Activated CD4-positive, alpha-beta memory T cell treated with anti-CD3 and anti-CD28 coated beads for 36 hours (primary cell): ENCODE measurements at regions not wholly inside any gene's neighbourhood (a gene's known extent, or its start where the extent isn't known, plus 50 kb on each side); places are given as distances from the start of the nearest gene placed in this dataset.

ENCODE experiments used
- CTCF ChIA-PET: fragments of 350-600 bp; sonication (Branson Sonifier 250); formaldehyde crosslinking; loops from one replicate; lab custom pipeline; 2021; ENCODE audit warnings: antibody characterized with exemption, inconsistent platforms; lab: Charles Lee
- POLR2A ChIA-PET: fragments of 350-600 bp; sonication (Branson Sonifier 250); formaldehyde crosslinking; loops from one replicate; lab custom pipeline; 2021; ENCODE audit warnings: antibody characterized with exemption; lab: Charles Lee
- DNase-seq: peaks from one replicate; pipeline ENCODE4 v3.0.0-alpha.2; 2020
- H3K27ac Mint-ChIP-seq: one replicate; pipeline ENCODE4 v1.8.0; 2021; ENCODE audit warnings: mixed read lengths
- H3K27me3 Mint-ChIP-seq: one replicate; pipeline ENCODE4 v1.8.0; 2021; ENCODE audit warnings: mixed read lengths
- H3K36me3 Mint-ChIP-seq: one replicate; pipeline ENCODE4 v1.8.0; 2021; ENCODE audit warnings: mixed read lengths
- H3K4me1 Mint-ChIP-seq: one replicate; pipeline ENCODE4 v1.8.0; 2021; ENCODE audit warnings: low read depth, mixed read lengths
- H3K4me3 Mint-ChIP-seq: one replicate; pipeline ENCODE4 v1.8.0; 2021; ENCODE audit warnings: mild to moderate bottlenecking, mixed read lengths
- H3K9me3 Mint-ChIP-seq: one replicate; pipeline ENCODE4 v1.8.0; 2021; ENCODE audit warnings: mixed read lengths
- intact Hi-C: fragments of 100-400 bp; cut with micrococcal nuclease; formaldehyde crosslinking; loops from one replicate; pipeline ENCODE4 v1.15.1; 2023

DNA sequence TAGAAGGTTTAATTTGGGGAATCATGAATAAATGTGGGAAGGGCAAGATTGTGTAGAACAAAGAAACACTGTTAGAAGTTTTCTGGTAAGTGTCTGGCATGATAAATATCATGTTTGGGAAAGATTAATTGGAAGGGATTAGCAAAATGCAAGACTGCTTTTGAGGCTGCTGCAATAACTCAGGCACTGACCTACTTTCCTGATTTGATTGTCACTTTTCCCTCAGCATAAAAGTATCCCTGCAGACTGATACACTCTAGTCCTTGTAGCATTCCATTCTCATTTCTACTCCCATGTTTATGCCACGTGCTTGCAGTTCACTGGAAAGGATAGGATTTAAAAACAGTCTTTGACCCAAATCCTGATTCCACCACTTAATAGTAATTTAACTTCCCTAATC lies 303.3 kb upstream of the SEMA3A start:
- no peak for DNase-seq
- Mint-ChIP-seq H3K4me1 (no peaks in the 10 kb centered on the region), H3K9me3 (peaks cover 2% of the 10 kb centered on the region), H3K27ac (no peak overlapping the region), H3K27me3 (no peaks in the 10 kb centered on the region), H3K4me3 (no peak overlapping the region), H3K36me3 (no peaks in the 10 kb centered on the region)
- intact Hi-C loops, result no loop called here
- CTCF ChIA-PET, result no interaction called here
- POLR2A ChIA-PET, result no interaction called here

DNA sequence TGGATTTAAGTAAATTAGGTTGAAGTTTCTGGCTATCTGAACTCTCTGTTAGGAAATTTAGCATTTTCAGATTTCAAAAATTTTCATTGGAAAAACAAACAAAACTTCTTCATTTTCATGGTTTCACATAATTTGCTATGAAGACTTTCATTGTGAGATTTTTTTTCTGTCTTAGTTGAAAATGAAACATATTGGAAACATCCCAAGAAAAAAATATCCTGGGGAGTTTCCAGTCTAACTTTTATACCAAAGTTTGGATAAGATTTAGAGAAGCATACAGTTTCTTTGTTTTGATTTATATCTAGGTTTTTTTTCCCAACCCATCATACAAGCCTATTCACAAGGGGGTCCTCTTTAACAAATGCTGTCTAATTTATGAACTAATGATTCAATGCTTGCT lies 300.5 kb upstream of the SEMA3A start:
- H3K27me3 Mint-ChIP-seq, result no peaks in the 10 kb centered on the region
- intact Hi-C loops, result no loop called here
- POLR2A ChIA-PET, result no interaction called here
- H3K27ac Mint-ChIP-seq, result no peak overlapping the region
- no peaks in the 10 kb centered on the region for H3K36me3 Mint-ChIP-seq
- no peak overlapping the region for H3K4me3 Mint-ChIP-seq
- no peak for DNase-seq
- CTCF ChIA-PET, result no interaction called here
- H3K4me1 Mint-ChIP-seq, result no peaks in the 10 kb centered on the region
- no peaks in the 10 kb centered on the region for H3K9me3 Mint-ChIP-seq

DNA sequence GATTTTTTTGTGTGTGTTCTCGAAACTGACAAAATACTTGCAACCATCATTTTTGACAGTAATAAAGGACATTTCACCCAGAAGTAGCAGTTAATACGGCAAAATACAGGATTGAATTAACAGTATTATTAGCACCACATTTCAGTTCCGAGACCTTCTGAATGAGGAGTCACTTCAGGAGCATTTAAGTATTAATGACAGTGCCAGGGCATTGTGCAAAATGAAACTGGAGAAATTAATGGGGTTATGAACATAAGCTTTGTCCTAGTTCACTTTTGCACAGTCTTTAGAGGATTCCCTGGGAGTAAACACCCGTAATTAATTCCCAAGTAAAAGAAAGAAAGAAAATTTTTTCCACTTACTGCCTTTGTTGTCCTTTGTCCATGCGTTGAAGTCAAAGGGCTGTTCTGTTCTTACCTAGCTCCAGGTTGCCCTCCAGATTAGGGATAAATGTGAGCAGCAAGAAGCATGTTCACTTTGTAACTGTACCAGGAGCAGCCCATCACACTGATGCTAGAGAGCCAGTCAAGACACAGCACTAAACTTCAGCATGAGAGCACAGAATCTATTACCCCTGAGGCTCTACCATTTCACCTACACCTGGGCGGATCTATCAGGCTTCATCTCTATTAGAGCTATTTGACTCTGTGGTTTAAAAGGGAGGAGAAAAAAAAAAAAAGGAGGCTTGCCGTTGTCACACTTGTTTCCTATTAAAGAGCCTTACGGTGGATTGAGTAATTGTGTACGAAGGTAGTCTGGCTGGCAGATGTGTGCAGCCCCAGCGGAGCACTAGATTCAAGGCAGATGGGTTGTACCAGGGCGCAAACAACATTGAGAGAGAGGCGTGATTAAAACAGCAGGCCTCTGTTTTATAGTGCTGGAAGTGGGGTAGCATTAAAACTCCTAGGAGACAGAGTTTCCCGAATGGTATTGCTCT lies 297.8 kb upstream of the SEMA3A start:
- Mint-ChIP-seq H3K27ac (no peak overlapping the region), H3K36me3 (no peaks in the 10 kb centered on the region), H3K4me1 (no peaks in the 10 kb centered on the region), H3K9me3 (no peaks in the 10 kb centered on the region), H3K27me3 (no peaks in the 10 kb centered on the region), H3K4me3 (no peak overlapping the region)
- no peak for DNase-seq
- ChIA-PET POLR2A (no interaction called here), CTCF (no interaction called here)
- intact Hi-C loops, result no loop called here

DNA sequence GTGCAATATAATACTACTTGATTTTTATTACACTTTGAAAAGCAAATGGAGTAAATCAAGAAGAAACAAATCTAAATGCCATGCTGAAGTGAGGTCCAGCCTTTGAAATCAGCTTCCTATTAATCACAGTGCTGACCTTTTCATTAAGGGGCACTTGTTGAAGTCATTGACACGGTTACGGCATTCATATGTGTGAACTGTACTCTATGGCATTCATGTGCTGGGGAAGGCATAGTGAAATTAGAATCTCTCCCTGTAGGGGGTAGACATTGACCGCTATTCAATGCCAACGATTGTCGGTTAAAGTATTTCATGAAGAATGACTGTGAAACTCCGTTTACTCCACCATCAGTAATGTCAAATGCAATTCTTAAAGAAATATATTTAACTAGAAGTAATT lies 296.1 kb upstream of the SEMA3A start:
- H3K27ac Mint-ChIP-seq, result no peak overlapping the region
- H3K36me3 Mint-ChIP-seq, result no peaks in the 10 kb centered on the region
- no peaks in the 10 kb centered on the region for H3K27me3 Mint-ChIP-seq
- H3K9me3 Mint-ChIP-seq, result no peaks in the 10 kb centered on the region
- intact Hi-C loops, result no loop called here
- ChIA-PET POLR2A (no interaction called here), CTCF (no interaction called here)
- H3K4me3 Mint-ChIP-seq, result no peak overlapping the region
- H3K4me1 Mint-ChIP-seq, result no peaks in the 10 kb centered on the region
- DNase-seq, result no peak

DNA sequence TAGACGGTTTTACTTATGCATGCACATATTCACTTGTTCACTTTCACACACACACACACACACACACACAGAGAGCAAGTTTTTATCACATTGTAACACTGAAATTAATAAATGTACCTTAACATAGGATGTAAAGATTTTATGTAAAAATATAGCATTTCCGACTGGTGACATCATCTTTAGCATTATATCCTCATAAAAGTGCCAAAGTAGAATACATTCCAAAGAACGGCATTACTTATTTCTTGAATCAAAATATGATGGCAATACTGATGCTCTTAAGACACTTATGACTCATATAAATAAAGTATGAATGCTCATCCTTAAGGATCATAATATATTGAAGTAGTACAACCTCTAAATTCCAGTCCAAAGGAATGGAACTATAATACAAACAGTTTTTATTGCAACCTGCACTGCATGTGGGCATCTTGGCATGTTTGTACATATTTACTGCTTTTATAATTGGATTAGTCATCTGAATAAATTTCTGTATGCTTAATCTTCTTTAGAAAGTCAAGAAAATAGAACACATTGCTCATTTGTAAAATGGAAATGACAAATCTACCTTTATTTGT lies 290.0 kb upstream of the SEMA3A start:
- intact Hi-C loops, result no loop called here
- H3K27ac Mint-ChIP-seq, result no peak overlapping the region
- no peaks in the 10 kb centered on the region for H3K36me3 Mint-ChIP-seq
- no peak overlapping the region for H3K4me3 Mint-ChIP-seq
- no peak for DNase-seq
- no peaks in the 10 kb centered on the region for H3K4me1 Mint-ChIP-seq
- POLR2A ChIA-PET, result no interaction called here
- no peaks in the 10 kb centered on the region for H3K9me3 Mint-ChIP-seq
- H3K27me3 Mint-ChIP-seq, result no peaks in the 10 kb centered on the region
- CTCF ChIA-PET, result no interaction called here

DNA sequence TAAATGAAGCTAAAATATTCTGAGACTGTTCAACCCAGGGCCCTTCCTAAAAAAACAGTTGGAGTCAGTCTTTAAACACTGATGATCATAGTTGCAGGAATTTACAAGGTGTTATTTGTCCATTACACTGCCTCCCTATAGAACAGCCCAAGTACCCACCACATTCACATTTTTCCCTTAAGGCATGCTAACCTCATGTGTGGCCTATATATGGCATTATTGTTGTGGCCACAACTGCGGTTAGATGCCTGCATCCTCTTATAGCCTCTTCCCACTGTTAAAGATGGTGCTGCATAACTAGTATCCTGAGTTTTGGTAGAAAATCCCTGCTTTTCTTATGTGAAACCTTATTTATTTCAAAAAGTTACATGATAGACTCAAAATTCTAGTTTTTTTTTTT lies 287.9 kb upstream of the SEMA3A start:
- intact Hi-C loops, result no loop called here
- H3K36me3 Mint-ChIP-seq, result no peaks in the 10 kb centered on the region
- POLR2A ChIA-PET, result no interaction called here
- no peak for DNase-seq
- H3K9me3 Mint-ChIP-seq, result no peaks in the 10 kb centered on the region
- H3K4me1 Mint-ChIP-seq, result no peaks in the 10 kb centered on the region
- no peak overlapping the region for H3K27ac Mint-ChIP-seq
- CTCF ChIA-PET, result no interaction called here
- no peak overlapping the region for H3K4me3 Mint-ChIP-seq
- H3K27me3 Mint-ChIP-seq, result no peaks in the 10 kb centered on the region

DNA sequence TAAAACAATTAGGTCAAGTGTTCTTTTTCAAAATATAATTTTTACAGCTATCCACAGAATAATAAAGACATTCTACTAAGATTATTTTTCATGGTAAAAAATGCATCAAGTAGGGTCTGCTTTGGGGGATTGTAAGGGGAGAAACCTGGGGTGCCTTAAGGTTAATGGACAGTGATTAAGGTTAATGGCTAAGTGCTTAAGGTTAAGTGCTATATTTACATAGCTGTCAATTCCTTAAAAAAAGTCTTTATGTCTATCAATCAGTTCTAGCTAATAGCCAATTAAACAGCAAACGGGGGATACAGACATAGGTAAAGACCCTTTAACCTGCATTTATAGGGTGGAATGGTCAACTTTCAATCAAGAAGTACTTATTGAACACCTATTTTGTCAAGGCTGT lies 284.5 kb upstream of the SEMA3A start:
- Mint-ChIP-seq H3K4me3 (no peak overlapping the region), H3K27me3 (no peaks in the 10 kb centered on the region), H3K27ac (no peak overlapping the region), H3K9me3 (no peaks in the 10 kb centered on the region), H3K36me3 (no peaks in the 10 kb centered on the region), H3K4me1 (no peaks in the 10 kb centered on the region)
- no peak for DNase-seq
- intact Hi-C loops, result no loop called here
- POLR2A ChIA-PET, result no interaction called here
- CTCF ChIA-PET, result no interaction called here

DNA sequence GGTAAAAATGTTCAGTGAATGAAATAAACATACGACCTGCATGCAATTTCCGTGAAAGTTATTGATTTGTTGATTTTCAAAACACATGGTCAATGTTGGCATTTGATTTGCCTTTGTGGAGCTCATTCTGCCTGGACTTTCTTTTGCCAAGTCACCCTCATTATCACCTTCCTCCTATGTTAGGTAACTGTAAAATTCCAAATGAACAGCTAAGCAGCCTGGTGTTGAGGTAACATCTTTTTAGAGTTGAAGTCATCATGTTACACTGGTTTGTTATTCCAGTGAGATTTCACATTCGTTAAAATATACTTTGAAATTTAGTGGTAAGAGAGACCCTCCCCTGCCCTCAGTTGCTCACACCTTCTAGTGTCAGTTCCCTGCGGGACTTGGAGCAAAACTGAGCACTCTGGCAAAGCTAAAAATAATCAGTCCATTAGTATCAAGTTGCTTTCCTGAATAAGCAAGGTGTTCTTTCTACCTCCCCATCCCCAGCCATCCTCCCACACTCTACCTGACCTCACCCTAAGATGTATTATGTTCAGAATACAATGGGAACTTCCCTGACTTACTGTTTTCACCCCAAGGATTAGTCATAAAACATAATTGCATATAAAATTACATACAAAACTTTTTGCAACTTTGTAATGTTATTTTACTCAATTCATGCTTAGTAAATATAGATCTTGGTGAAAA lies 283.3 kb upstream of the SEMA3A start:
- Mint-ChIP-seq H3K4me1 (no peaks in the 10 kb centered on the region), H3K36me3 (no peaks in the 10 kb centered on the region), H3K27me3 (no peaks in the 10 kb centered on the region), H3K4me3 (no peak overlapping the region), H3K27ac (no peak overlapping the region), H3K9me3 (no peaks in the 10 kb centered on the region)
- CTCF ChIA-PET, result no interaction called here
- DNase-seq, result no peak
- intact Hi-C loops, result no loop called here
- POLR2A ChIA-PET, result no interaction called here

DNA sequence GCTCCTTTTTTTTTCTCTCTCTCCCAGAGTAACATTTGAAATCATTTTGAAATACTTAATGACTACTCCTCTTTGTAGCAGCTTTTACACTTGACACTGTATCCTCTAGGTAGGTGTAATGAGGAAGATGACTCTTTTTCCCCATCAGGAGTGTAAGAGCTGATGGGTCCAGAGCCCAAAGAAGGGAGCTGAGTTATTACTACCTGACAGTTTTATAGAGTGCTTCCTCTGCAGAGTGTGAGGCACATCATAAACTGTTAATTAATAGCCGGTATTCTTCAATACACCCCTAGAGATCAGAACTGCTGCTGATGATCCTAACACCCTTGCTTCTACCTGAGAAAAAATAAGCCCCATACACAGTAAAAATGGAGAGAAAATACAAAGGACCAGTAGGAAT lies 279.8 kb upstream of the SEMA3A start:
- intact Hi-C loops, result no loop called here
- H3K9me3 Mint-ChIP-seq, result no peaks in the 10 kb centered on the region
- H3K4me1 Mint-ChIP-seq, result no peaks in the 10 kb centered on the region
- POLR2A ChIA-PET, result no interaction called here
- no peaks in the 10 kb centered on the region for H3K36me3 Mint-ChIP-seq
- H3K4me3 Mint-ChIP-seq, result no peak overlapping the region
- no peak overlapping the region for H3K27ac Mint-ChIP-seq
- no peaks in the 10 kb centered on the region for H3K27me3 Mint-ChIP-seq
- no peak for DNase-seq
- CTCF ChIA-PET, result no interaction called here

DNA sequence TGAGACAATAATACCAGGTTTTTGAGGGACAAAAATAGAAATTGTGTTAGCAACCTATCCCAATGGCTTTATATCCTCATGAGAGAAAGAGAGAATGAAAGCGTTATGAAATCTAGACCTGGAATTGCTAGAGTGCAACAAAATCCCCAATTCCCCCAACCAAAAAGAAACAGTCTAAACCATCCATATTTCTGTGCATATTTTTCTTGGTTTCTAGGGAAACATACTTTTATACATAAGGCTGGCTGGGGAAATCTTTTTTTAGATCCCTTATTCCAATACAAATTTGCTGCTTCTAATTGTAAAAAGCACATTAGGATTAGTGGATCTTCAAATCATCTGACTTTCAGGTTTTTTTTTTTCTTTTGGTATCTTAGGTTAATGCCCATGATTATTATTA lies 277.0 kb upstream of the SEMA3A start:
- intact Hi-C loops, result no loop called here
- H3K4me1 Mint-ChIP-seq, result no peaks in the 10 kb centered on the region
- H3K36me3 Mint-ChIP-seq, result no peaks in the 10 kb centered on the region
- no peak overlapping the region for H3K27ac Mint-ChIP-seq
- ChIA-PET POLR2A (no interaction called here), CTCF (no interaction called here)
- no peaks in the 10 kb centered on the region for H3K27me3 Mint-ChIP-seq
- DNase-seq, result no peak
- no peaks in the 10 kb centered on the region for H3K9me3 Mint-ChIP-seq
- H3K4me3 Mint-ChIP-seq, result no peak overlapping the region

DNA sequence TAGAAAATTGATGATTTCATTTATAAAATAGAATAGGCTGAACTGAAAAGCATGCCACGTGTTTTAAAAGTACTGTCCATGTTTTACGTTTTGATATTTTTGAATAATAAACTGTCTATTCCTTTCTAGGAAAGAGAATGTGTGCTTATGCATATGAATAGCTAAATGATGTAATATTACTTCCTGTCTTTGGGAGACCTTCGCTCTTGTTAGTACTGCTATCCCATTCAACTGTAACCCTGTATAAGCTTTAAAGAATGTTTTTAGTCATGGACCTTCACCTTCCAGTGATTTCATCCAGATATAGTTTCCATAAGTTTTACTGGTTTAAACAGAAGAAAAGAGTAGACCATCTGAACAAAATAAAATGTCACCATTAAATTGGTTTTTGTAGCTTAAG lies 274.4 kb upstream of the SEMA3A start:
- Mint-ChIP-seq H3K27ac (no peak overlapping the region), H3K9me3 (no peaks in the 10 kb centered on the region), H3K27me3 (no peaks in the 10 kb centered on the region), H3K36me3 (no peaks in the 10 kb centered on the region), H3K4me3 (no peak overlapping the region), H3K4me1 (no peaks in the 10 kb centered on the region)
- ChIA-PET CTCF (no interaction called here), POLR2A (no interaction called here)
- intact Hi-C loops, result no loop called here
- DNase-seq, result no peak

DNA sequence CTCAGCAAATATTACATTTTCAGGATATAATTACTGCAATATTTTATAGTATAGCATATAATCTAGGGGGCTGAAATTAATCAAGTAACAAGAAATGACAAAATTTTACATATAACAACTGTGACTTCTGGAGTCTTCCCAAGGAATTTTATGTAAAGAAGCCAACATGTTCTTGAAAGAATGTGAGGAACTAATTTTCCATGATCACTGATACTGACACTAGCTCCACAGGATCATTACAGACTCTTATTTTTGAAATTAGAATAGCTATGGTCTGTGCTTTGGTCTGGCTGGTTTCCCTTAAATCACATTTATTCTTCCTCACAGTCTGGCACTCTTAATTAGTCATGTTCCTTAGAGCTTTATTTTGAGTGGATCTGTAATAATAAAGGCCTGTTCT lies 267.7 kb upstream of the SEMA3A start:
- Mint-ChIP-seq H3K27ac (no peak overlapping the region), H3K27me3 (no peaks in the 10 kb centered on the region), H3K4me1 (no peaks in the 10 kb centered on the region), H3K4me3 (no peak overlapping the region), H3K36me3 (no peaks in the 10 kb centered on the region), H3K9me3 (no peaks in the 10 kb centered on the region)
- DNase-seq, result no peak
- POLR2A ChIA-PET, result no interaction called here
- intact Hi-C loops, result no loop called here
- CTCF ChIA-PET, result no interaction called here

DNA sequence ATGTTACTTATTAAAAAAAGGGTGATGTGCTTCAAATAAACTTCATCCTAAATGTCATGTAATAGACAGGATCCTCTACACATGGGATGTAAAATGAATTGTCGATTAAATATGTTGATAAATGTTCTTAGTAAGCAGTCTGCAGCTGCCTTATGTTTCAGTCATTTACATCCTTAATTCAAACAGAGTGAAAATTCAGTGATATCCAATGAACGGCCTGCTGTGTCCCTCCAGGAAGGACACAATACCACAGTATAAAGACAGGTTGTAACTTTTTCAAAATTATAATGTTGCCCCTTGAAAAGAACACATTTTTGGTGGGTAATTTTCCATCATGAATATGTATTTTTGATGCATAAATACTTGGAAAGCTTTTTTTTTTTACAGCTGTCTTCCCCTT lies 266.5 kb upstream of the SEMA3A start:
- no peaks in the 10 kb centered on the region for H3K4me1 Mint-ChIP-seq
- CTCF ChIA-PET, result no interaction called here
- POLR2A ChIA-PET, result no interaction called here
- intact Hi-C loops, result no loop called here
- no peaks in the 10 kb centered on the region for H3K9me3 Mint-ChIP-seq
- no peak overlapping the region for H3K4me3 Mint-ChIP-seq
- DNase-seq, result no peak
- H3K27me3 Mint-ChIP-seq, result no peaks in the 10 kb centered on the region
- no peaks in the 10 kb centered on the region for H3K36me3 Mint-ChIP-seq
- no peak overlapping the region for H3K27ac Mint-ChIP-seq
